ENCODE measurements at regions not wholly inside any gene's neighbourhood (a gene's known extent, or its start where the extent isn't known, plus 50 kb on each side); places are given as distances from the start of the nearest gene placed in this dataset.

DNA sequence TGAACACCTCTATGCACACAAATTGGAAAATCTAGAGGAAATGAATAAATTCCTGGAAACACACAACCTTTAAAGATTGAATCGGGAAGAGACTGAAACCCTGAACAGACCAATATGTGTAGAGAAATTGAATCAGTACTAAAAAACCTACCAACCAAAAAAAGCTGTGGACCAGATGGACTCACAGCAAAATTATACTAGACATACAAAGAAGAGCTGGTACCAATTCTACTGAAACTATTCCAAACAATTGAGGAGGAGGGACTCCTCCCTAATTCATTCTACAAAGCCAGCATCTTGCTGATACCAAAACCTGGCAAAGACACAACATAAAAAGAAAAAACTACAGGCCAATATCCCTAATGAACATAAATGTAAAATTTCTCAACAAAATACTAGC, 54.4 kb upstream of the SEZ6L start:
- H3K79me2 ChIP-seq (ENCODE audit: insufficient read depth, low read length): no peaks in the 10 kb centered on the region
- no peaks in the 10 kb centered on the region for H3K4me1 ChIP-seq (ENCODE audit: control insufficient read depth in 1 of 2, insufficient read depth in 2 of 2, low read length in 2 of 2)
- no peaks in the 10 kb centered on the region for H3K36me3 ChIP-seq (replicated peaks in 1 of 2; ENCODE audit: control insufficient read depth in 1 of 2, insufficient read depth in 2 of 2, low read length in 2 of 2)
- no peak overlapping the region for H2AFZ ChIP-seq (ENCODE audit: insufficient read depth, low read depth, low read length, poor library complexity, severe bottlenecking)
- no peak overlapping the region for H3K27ac ChIP-seq (ENCODE audit: low read depth in 1 of 2, low read length in 2 of 2)
- H3K27ac Mint-ChIP-seq: no peak overlapping the region
- no peaks in the 10 kb centered on the region for H3K27me3 ChIP-seq (ENCODE audit: control insufficient read depth in 2 of 2, insufficient read depth in 2 of 2, low read length in 2 of 2)
- H3K4me3 ChIP-seq (replicated peaks in 1 of 3; ENCODE audit: low read depth in 2 of 3, low read length in 3 of 3): no peak overlapping the region
- intact Hi-C loops (cut with micrococcal nuclease): no loop called here
- peaks cover 7 to 25% (median 14%) of the 10 kb centered on the region in 3 donors for H3K27me3 Mint-ChIP-seq (ENCODE audit: low read depth in 3 of 3)
- no peaks in the 10 kb centered on the region for H3K36me3 Mint-ChIP-seq
- H3K4me3 Mint-ChIP-seq: no peak overlapping the region
- TF ChIP-seq, protein P1, sequence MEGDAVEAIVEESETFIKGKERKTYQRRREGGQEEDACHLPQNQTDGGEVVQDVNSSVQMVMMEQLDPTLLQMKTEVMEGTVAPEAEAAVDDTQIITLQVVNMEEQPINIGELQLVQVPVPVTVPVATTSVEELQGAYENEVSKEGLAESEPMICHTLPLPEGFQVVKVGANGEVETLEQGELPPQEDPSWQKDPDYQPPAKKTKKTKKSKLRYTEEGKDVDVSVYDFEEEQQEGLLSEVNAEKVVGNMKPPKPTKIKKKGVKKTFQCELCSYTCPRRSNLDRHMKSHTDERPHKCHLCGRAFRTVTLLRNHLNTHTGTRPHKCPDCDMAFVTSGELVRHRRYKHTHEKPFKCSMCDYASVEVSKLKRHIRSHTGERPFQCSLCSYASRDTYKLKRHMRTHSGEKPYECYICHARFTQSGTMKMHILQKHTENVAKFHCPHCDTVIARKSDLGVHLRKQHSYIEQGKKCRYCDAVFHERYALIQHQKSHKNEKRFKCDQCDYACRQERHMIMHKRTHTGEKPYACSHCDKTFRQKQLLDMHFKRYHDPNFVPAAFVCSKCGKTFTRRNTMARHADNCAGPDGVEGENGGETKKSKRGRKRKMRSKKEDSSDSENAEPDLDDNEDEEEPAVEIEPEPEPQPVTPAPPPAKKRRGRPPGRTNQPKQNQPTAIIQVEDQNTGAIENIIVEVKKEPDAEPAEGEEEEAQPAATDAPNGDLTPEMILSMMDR (IDR thresholded peaks at IDR 0.05): no peak
- H4K20me1 ChIP-seq (ENCODE audit: insufficient read depth, low read length): no peaks in the 10 kb centered on the region
- H3K9me3 Mint-ChIP-seq: peaks cover 0 to 8% (median 6%) of the 10 kb centered on the region in 7 donors
- no peaks in the 10 kb centered on the region for H3K4me1 Mint-ChIP-seq
- no peak for DNase-seq
- no peak overlapping the region for H3K9ac ChIP-seq (ENCODE audit: insufficient read depth, low read length, poor library complexity, severe bottlenecking)
- H3K4me2 ChIP-seq (replicated peaks; ENCODE audit: extremely low read depth, low read length, poor library complexity, severe bottlenecking): no peak overlapping the region
- H3K9me3 ChIP-seq (replicated peaks in 1 of 2; ENCODE audit: control insufficient read depth in 1 of 2, insufficient read depth in 1 of 2, low read length in 2 of 2): no peaks in the 10 kb centered on the region
- no CpG with 5 or more reads among the region's 1 CpG for WGBS (ENCODE audit: insufficient coverage)

DNA sequence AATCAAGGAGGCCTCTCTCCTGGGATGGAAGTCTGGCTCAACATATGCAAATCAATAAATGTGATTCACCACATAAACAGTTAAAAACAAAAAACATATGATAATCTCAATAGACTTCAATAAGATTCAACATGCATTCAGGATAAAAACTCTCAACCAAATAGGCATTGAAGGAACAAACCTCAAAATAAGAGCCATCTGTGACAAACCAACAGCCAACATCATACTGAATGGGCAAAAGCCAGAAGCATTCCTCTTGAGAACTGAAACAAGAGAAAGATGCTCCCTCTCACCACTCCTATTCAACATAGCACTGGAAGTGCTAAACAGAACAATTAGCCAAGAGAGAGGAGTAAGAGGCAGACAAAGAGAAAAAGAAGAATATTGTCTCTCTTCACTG, 54.0 kb upstream of the SEZ6L start:
- Histone ChIP-seq H3K27ac (ENCODE audit: low read depth in 1 of 2, low read length in 2 of 2) (no peak overlapping the region), H3K9ac (ENCODE audit: insufficient read depth, low read length, poor library complexity, severe bottlenecking) (no peak overlapping the region), H4K20me1 (ENCODE audit: insufficient read depth, low read length) (no peaks in the 10 kb centered on the region), H3K4me1 (ENCODE audit: control insufficient read depth in 1 of 2, insufficient read depth in 2 of 2, low read length in 2 of 2) (no peaks in the 10 kb centered on the region), H3K79me2 (ENCODE audit: insufficient read depth, low read length) (no peaks in the 10 kb centered on the region), H3K27me3 (ENCODE audit: control insufficient read depth in 2 of 2, insufficient read depth in 2 of 2, low read length in 2 of 2) (no peaks in the 10 kb centered on the region), H2AFZ (ENCODE audit: insufficient read depth, low read depth, low read length, poor library complexity, severe bottlenecking) (no peak overlapping the region), H3K4me3 (replicated peaks in 1 of 3; ENCODE audit: low read depth in 2 of 3, low read length in 3 of 3) (no peak overlapping the region), H3K4me2 (replicated peaks; ENCODE audit: extremely low read depth, low read length, poor library complexity, severe bottlenecking) (no peak overlapping the region), H3K9me3 (replicated peaks in 1 of 2; ENCODE audit: control insufficient read depth in 1 of 2, insufficient read depth in 1 of 2, low read length in 2 of 2) (no peaks in the 10 kb centered on the region), H3K36me3 (replicated peaks in 1 of 2; ENCODE audit: control insufficient read depth in 1 of 2, insufficient read depth in 2 of 2, low read length in 2 of 2) (no peaks in the 10 kb centered on the region)
- Mint-ChIP-seq H3K36me3 (no peaks in the 10 kb centered on the region), H3K27ac (no peak overlapping the region), H3K4me1 (no peaks in the 10 kb centered on the region), H3K4me3 (no peak overlapping the region), H3K9me3 (peaks cover 0 to 8% (median 5%) of the 10 kb centered on the region in 7 donors), H3K27me3 (ENCODE audit: low read depth in 3 of 3) (peaks cover 8 to 28% (median 14%) of the 10 kb centered on the region in 3 donors)
- intact Hi-C loops (cut with micrococcal nuclease): no loop called here
- DNase-seq: no peak
- TF ChIP-seq, protein P1 (IDR thresholded peaks at IDR 0.05): no peak
